ENCODE measurements at regions not wholly inside any gene's neighbourhood (a gene's known extent, or its start where the extent isn't known, plus 50 kb on each side); places are given as distances from the start of the nearest gene placed in this dataset.
A peak's percentile ranks its signal among the peaks of the same experiment; 100 is the strongest.

GRCh38 chrY:7302306-7302705 lies 390.8 kb upstream of the AMELY start:
- Mint-ChIP-seq H3K4me3 (no peak overlapping the region), H3K27ac (peak overlapping the region; percentile 26), H3K9me3 (ENCODE audit: insufficient read depth) (no peaks in the 10 kb centered on the region), H3K4me1 (peaks cover 27% of the 10 kb centered on the region), H3K27me3 (no peaks in the 10 kb centered on the region)
- H3K9me3 ChIP-seq (ENCODE audit: control extremely low read depth in 1 of 3, control insufficient read depth in 2 of 3, insufficient read depth in 1 of 3, low read length in 2 of 3) = no peaks in the 10 kb centered on the region
- no peaks in the 10 kb centered on the region for H4K20me1 ChIP-seq (ENCODE audit: control insufficient read depth, insufficient read depth, low read length, poor library complexity, severe bottlenecking)
- no peaks in the 10 kb centered on the region for H3K27me3 ChIP-seq (replicated peaks in 1 of 4; ENCODE audit: control extremely low read depth in 1 of 4, control insufficient read depth in 3 of 4, insufficient read depth in 4 of 4, low read length in 3 of 4)
- CTCF ChIA-PET = no interaction called here
- no peak overlapping the region for H3K27ac ChIP-seq (ENCODE audit: low read length in 2 of 2)
- no peaks in the 10 kb centered on the region for H3K79me2 ChIP-seq (ENCODE audit: control insufficient read depth, insufficient read depth, low read length)
- POLR2A ChIA-PET = no interaction called here
- H2AFZ ChIP-seq (ENCODE audit: insufficient read depth, low read depth, low read length, poor library complexity, severe bottlenecking) = no peak overlapping the region
- no peak for DNase-seq
- 67% methylated on average over 1 of the region's 3 CpGs for WGBS (ENCODE audit: insufficient coverage)
- no peak for ATAC-seq (ENCODE audit: low read depth)
- peaks cover 0 to 17% of the 10 kb centered on the region in 2 experiments for H3K36me3 ChIP-seq (replicated peaks in 1 of 2; ENCODE audit: control extremely low read depth in 1 of 2, control insufficient read depth in 1 of 2, extremely low read depth in 1 of 2, insufficient read depth in 2 of 2, low read length in 1 of 2)
- H3K4me3 ChIP-seq (ENCODE audit: control extremely low read depth in 1 of 5, extremely low read depth in 1 of 5, insufficient read depth in 1 of 5, low read depth in 2 of 5, low read length in 4 of 5) = no peak overlapping the region
- H3K4me1 ChIP-seq (ENCODE audit: control insufficient read depth in 2 of 2, insufficient read depth in 2 of 2, low read length in 2 of 2) = peaks cover 0 to 13% of the 10 kb centered on the region in 2 donors
- TF ChIP-seq CTCF (IDR thresholded peaks at IDR 0.05) (no peak), EZH2 (IDR thresholded peaks at IDR 0.05; ENCODE audit: borderline replicate concordance, insufficient read depth, low read depth, low read length, poor library complexity, severe bottlenecking) (no peak)
- no peak overlapping the region for H3K4me2 ChIP-seq (replicated peaks; ENCODE audit: low read depth, low read length, poor library complexity, severe bottlenecking)
- intact Hi-C loops (cut with micrococcal nuclease) = no loop called here
- no peak overlapping the region for H3K9ac ChIP-seq (ENCODE audit: low read length)

- POLR2A ChIA-PET = no interaction called here
- ATAC-seq (ENCODE audit: low read depth) (no peak), DNase-seq (no peak)
- no peak overlapping the region for H3K4me3 ChIP-seq (ENCODE audit: control extremely low read depth in 1 of 5, extremely low read depth in 1 of 5, insufficient read depth in 1 of 5, low read depth in 2 of 5, low read length in 4 of 5)
- intact Hi-C loops (cut with micrococcal nuclease) = no loop called here
- no peak for TF ChIP-seq EZH2 (IDR thresholded peaks at IDR 0.05; ENCODE audit: borderline replicate concordance, insufficient read depth, low read depth, low read length, poor library complexity, severe bottlenecking)
- no peak for TF ChIP-seq CTCF (IDR thresholded peaks at IDR 0.05)
- Mint-ChIP-seq H3K4me1 (peaks cover 33% of the 10 kb centered on the region), H3K4me3 (peak overlapping the region; percentile 36), H3K9me3 (ENCODE audit: insufficient read depth) (no peaks in the 10 kb centered on the region), H3K27me3 (no peaks in the 10 kb centered on the region), H3K27ac (no peak overlapping the region)
- H3K36me3 ChIP-seq (replicated peaks in 1 of 2; ENCODE audit: control extremely low read depth in 1 of 2, control insufficient read depth in 1 of 2, extremely low read depth in 1 of 2, insufficient read depth in 2 of 2, low read length in 1 of 2) = peaks cover 0 to 7% of the 10 kb centered on the region in 2 experiments
- no peak overlapping the region for H3K27ac ChIP-seq (ENCODE audit: low read length in 2 of 2)
- no peaks in the 10 kb centered on the region for H3K79me2 ChIP-seq (ENCODE audit: control insufficient read depth, insufficient read depth, low read length)
- no peaks in the 10 kb centered on the region for H3K27me3 ChIP-seq (replicated peaks in 1 of 4; ENCODE audit: control extremely low read depth in 1 of 4, control insufficient read depth in 3 of 4, insufficient read depth in 4 of 4, low read length in 3 of 4)
- WGBS (ENCODE audit: insufficient coverage) = no CpG with 5 or more reads among the region's 3 CpGs
- no peaks in the 10 kb centered on the region for H4K20me1 ChIP-seq (ENCODE audit: control insufficient read depth, insufficient read depth, low read length, poor library complexity, severe bottlenecking)
- no peak overlapping the region for H2AFZ ChIP-seq (ENCODE audit: insufficient read depth, low read depth, low read length, poor library complexity, severe bottlenecking)
- no peak overlapping the region for H3K9ac ChIP-seq (ENCODE audit: low read length)
- H3K4me2 ChIP-seq (replicated peaks; ENCODE audit: low read depth, low read length, poor library complexity, severe bottlenecking) = no peak overlapping the region
- CTCF ChIA-PET = interaction anchor here (2.2 kb wide), 1 partner anchor 27 kb away, joined by 6 read pairs; no protein-coding TSS in a partner anchor
- H3K4me1 ChIP-seq (ENCODE audit: control insufficient read depth in 2 of 2, insufficient read depth in 2 of 2, low read length in 2 of 2) = peaks cover 0 to 13% of the 10 kb centered on the region in 2 donors
- no peaks in the 10 kb centered on the region for H3K9me3 ChIP-seq (ENCODE audit: control extremely low read depth in 1 of 3, control insufficient read depth in 2 of 3, insufficient read depth in 1 of 3, low read length in 2 of 3)
Measured at GRCh38 chrY:7299960-7300359, 388.4 kb upstream of the AMELY start.

Data from B cell (primary cell).